ENCODE measurements at regions not wholly inside any gene's neighbourhood (a gene's known extent, or its start where the extent isn't known, plus 50 kb on each side); places are given as distances from the start of the nearest gene placed in this dataset.

- POLR2A ChIA-PET, result no interaction called here
- H3K36me3 ChIP-seq (ENCODE audit: control insufficient read depth in 2 of 2, insufficient read depth in 1 of 2, low read length in 2 of 2), result no peaks in the 10 kb centered on the region
- H3K27ac ChIP-seq (ENCODE audit: extremely low read depth, low read depth, low read length), result no peak overlapping the region
- H3K9me3 ChIP-seq (ENCODE audit: control insufficient read depth, insufficient read depth, low read depth, low read length), result no peaks in the 10 kb centered on the region
- no peak overlapping the region for H3K4me3 ChIP-seq (ENCODE audit: low read depth, low read length)
- no peaks in the 10 kb centered on the region; the same call in 1 of the 2 replicates for H3K4me1 ChIP-seq (ENCODE audit: control insufficient read depth, insufficient read depth, low read length)
- CTCF ChIA-PET, result no interaction called here
- TF ChIP-seq ZNF48 (tag by site-specific recombination; IDR thresholded peaks at IDR 0.05) (no peak), GFI1B (tag by site-specific recombination; IDR thresholded peaks at IDR 0.05) (peak; percentile 91), ZNF2 (tag by site-specific recombination; IDR thresholded peaks at IDR 0.05) (no peak), ZNF473 (tag by site-specific recombination; IDR thresholded peaks at IDR 0.05) (no peak), ZNF140 (tag by site-specific recombination; IDR thresholded peaks at IDR 0.05) (0 out of 2 replicates have a peak, but pooled peaks have one; percentile 3), FEZF1 (tag by site-specific recombination; IDR thresholded peaks at IDR 0.05) (no peak), ZNF214 (tag by site-specific recombination; IDR thresholded peaks at IDR 0.05; ENCODE audit: borderline replicate concordance) (no peak), ZBTB17 (tag by site-specific recombination; IDR thresholded peaks at IDR 0.05) (peak; percentile 70), ZNF670 (tag by site-specific recombination; IDR thresholded peaks at IDR 0.05; ENCODE audit: low read depth) (no peak), ZBTB20 (tag by site-specific recombination; IDR thresholded peaks at IDR 0.05) (peak; percentile 87), ZNF747 (tag by site-specific recombination; IDR thresholded peaks at IDR 0.05) (no peak), ZEB2 (tag by site-specific recombination; IDR thresholded peaks at IDR 0.05) (peak; percentile 55; the same call in 1 of the 2 replicates), ZNF596 (tag by site-specific recombination; IDR thresholded peaks at IDR 0.05) (no peak; the same call in 1 of the 2 replicates), ZNF416 (tag by site-specific recombination; IDR thresholded peaks at IDR 0.05) (no peak), PATZ1 (tag by site-specific recombination; IDR thresholded peaks at IDR 0.05) (no peak), ZNF132 (tag by site-specific recombination; IDR thresholded peaks at IDR 0.05; ENCODE audit: borderline replicate concordance) (no peak), ZNF660 (tag by site-specific recombination; IDR thresholded peaks at IDR 0.05) (peak; percentile 82; the same call in 1 of the 2 replicates), ZNF138 (tag by site-specific recombination; IDR thresholded peaks at IDR 0.05; ENCODE audit: borderline replicate concordance) (no peak), SP3 (tag by site-specific recombination; IDR thresholded peaks at IDR 0.05) (no peak), KLF9 (tag by site-specific recombination; IDR thresholded peaks at IDR 0.05; ENCODE audit: low read depth) (no peak), ZNF701 (tag by site-specific recombination; IDR thresholded peaks at IDR 0.05) (no peak), OSR2 (tag by site-specific recombination; IDR thresholded peaks at IDR 0.05) (peak; percentile 58), SCRT1 (tag by site-specific recombination; IDR thresholded peaks at IDR 0.05; ENCODE audit: borderline replicate concordance) (no peak), ZFP41 (tag by site-specific recombination; IDR thresholded peaks at IDR 0.05; ENCODE audit: borderline replicate concordance) (no peak)
- TF ChIP-seq, protein P1, sequence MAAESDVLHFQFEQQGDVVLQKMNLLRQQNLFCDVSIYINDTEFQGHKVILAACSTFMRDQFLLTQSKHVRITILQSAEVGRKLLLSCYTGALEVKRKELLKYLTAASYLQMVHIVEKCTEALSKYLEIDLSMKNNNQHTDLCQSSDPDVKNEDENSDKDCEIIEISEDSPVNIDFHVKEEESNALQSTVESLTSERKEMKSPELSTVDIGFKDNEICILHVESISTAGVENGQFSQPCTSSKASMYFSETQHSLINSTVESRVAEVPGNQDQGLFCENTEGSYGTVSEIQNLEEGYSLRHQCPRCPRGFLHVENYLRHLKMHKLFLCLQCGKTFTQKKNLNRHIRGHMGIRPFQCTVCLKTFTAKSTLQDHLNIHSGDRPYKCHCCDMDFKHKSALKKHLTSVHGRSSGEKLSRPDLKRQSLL (tag by site-specific recombination; IDR thresholded peaks at IDR 0.05), result no peak
- TF ChIP-seq, protein P2, sequence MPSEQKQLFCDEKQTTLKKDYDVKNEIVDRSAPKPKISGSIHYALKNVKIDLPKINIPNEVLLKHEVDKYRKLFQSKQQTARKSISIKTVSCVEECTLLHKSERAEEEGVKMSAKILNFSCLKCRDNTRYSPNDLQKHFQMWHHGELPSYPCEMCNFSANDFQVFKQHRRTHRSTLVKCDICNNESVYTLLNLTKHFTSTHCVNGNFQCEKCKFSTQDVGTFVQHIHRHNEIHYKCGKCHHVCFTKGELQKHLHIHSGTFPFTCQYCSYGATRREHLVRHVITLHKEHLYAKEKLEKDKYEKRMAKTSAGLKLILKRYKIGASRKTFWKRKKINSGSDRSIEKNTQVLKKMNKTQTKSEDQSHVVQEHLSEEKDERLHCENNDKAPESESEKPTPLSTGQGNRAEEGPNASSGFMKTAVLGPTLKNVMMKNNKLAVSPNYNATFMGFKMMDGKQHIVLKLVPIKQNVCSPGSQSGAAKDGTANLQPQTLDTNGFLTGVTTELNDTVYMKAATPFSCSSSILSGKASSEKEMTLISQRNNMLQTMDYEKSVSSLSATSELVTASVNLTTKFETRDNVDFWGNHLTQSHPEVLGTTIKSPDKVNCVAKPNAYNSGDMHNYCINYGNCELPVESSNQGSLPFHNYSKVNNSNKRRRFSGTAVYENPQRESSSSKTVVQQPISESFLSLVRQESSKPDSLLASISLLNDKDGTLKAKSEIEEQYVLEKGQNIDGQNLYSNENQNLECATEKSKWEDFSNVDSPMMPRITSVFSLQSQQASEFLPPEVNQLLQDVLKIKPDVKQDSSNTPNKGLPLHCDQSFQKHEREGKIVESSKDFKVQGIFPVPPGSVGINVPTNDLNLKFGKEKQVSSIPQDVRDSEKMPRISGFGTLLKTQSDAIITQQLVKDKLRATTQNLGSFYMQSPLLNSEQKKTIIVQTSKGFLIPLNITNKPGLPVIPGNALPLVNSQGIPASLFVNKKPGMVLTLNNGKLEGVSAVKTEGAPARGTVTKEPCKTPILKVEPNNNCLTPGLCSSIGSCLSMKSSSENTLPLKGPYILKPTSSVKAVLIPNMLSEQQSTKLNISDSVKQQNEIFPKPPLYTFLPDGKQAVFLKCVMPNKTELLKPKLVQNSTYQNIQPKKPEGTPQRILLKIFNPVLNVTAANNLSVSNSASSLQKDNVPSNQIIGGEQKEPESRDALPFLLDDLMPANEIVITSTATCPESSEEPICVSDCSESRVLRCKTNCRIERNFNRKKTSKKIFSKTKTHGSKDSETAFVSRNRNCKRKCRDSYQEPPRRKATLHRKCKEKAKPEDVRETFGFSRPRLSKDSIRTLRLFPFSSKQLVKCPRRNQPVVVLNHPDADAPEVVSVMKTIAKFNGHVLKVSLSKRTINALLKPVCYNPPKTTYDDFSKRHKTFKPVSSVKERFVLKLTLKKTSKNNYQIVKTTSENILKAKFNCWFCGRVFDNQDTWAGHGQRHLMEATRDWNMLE (tag by site-specific recombination; conservative IDR thresholded peaks at IDR 0.05; ENCODE audit: low read depth), result no peak
- TF ChIP-seq, protein P3, sequence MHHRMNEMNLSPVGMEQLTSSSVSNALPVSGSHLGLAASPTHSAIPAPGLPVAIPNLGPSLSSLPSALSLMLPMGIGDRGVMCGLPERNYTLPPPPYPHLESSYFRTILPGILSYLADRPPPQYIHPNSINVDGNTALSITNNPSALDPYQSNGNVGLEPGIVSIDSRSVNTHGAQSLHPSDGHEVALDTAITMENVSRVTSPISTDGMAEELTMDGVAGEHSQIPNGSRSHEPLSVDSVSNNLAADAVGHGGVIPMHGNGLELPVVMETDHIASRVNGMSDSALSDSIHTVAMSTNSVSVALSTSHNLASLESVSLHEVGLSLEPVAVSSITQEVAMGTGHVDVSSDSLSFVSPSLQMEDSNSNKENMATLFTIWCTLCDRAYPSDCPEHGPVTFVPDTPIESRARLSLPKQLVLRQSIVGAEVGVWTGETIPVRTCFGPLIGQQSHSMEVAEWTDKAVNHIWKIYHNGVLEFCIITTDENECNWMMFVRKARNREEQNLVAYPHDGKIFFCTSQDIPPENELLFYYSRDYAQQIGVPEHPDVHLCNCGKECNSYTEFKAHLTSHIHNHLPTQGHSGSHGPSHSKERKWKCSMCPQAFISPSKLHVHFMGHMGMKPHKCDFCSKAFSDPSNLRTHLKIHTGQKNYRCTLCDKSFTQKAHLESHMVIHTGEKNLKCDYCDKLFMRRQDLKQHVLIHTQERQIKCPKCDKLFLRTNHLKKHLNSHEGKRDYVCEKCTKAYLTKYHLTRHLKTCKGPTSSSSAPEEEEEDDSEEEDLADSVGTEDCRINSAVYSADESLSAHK (tag by site-specific recombination; IDR thresholded peaks at IDR 0.05), result 0 out of 2 replicates have a peak, but pooled peaks have one; percentile 34
- TF ChIP-seq, protein P4, sequence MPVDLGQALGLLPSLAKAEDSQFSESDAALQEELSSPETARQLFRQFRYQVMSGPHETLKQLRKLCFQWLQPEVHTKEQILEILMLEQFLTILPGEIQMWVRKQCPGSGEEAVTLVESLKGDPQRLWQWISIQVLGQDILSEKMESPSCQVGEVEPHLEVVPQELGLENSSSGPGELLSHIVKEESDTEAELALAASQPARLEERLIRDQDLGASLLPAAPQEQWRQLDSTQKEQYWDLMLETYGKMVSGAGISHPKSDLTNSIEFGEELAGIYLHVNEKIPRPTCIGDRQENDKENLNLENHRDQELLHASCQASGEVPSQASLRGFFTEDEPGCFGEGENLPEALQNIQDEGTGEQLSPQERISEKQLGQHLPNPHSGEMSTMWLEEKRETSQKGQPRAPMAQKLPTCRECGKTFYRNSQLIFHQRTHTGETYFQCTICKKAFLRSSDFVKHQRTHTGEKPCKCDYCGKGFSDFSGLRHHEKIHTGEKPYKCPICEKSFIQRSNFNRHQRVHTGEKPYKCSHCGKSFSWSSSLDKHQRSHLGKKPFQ (tag by site-specific recombination; IDR thresholded peaks at IDR 0.05), result no peak
Observed at GRCh38 chr6:84618836-84619235, 145.6 kb downstream of the TBX18 start.

Measured in HEK293 (cell line).